GM12872 (cell line): ENCODE measurements at regions not wholly inside any gene's neighbourhood (a gene's known extent, or its start where the extent isn't known, plus 50 kb on each side); places are given as distances from the start of the nearest gene placed in this dataset.

Experiments used
- TF ChIP-seq, protein P1 (sequence below): IDR thresholded peaks from 3 replicates; pipeline ENCODE4 v1.5.1; 2011; ENCODE audit warnings: low read depth, mild to moderate bottlenecking, low read length, moderate library complexity; ENCODE audit not compliant: insufficient read depth

DNA sequence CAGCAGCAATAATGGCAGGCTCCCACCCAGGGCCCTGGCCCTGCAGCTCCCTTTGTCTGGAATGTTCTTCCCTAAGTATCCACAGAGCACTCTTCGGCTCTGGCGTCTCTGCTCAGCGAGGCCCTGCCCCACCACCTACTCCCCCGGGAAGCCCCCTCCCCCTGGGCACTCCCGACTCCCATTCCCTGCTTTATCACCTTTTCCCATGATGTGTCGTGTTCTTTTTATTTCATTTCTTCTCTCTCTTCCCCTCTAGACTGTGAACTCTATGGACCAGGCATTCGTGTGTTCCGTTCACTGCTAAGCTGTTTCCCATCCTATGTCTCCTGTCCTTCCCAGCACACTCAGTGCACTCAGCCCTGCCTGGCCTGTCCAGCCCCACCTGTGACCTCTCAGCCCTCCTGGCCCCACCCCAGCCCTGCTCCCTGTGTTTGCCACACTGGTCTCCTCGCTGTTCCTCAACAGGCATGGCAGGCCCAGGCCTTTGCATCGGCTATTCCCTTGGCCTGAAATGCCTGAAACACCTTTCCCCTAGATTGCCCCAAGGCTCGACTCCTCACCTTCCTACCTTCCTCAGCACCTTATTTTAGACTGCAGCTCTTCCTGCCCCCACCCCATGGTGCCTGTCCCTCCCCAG, 107.4 kb downstream of the TPRA1 start:
- TF ChIP-seq, protein P1, sequence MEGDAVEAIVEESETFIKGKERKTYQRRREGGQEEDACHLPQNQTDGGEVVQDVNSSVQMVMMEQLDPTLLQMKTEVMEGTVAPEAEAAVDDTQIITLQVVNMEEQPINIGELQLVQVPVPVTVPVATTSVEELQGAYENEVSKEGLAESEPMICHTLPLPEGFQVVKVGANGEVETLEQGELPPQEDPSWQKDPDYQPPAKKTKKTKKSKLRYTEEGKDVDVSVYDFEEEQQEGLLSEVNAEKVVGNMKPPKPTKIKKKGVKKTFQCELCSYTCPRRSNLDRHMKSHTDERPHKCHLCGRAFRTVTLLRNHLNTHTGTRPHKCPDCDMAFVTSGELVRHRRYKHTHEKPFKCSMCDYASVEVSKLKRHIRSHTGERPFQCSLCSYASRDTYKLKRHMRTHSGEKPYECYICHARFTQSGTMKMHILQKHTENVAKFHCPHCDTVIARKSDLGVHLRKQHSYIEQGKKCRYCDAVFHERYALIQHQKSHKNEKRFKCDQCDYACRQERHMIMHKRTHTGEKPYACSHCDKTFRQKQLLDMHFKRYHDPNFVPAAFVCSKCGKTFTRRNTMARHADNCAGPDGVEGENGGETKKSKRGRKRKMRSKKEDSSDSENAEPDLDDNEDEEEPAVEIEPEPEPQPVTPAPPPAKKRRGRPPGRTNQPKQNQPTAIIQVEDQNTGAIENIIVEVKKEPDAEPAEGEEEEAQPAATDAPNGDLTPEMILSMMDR, result no peak

DNA sequence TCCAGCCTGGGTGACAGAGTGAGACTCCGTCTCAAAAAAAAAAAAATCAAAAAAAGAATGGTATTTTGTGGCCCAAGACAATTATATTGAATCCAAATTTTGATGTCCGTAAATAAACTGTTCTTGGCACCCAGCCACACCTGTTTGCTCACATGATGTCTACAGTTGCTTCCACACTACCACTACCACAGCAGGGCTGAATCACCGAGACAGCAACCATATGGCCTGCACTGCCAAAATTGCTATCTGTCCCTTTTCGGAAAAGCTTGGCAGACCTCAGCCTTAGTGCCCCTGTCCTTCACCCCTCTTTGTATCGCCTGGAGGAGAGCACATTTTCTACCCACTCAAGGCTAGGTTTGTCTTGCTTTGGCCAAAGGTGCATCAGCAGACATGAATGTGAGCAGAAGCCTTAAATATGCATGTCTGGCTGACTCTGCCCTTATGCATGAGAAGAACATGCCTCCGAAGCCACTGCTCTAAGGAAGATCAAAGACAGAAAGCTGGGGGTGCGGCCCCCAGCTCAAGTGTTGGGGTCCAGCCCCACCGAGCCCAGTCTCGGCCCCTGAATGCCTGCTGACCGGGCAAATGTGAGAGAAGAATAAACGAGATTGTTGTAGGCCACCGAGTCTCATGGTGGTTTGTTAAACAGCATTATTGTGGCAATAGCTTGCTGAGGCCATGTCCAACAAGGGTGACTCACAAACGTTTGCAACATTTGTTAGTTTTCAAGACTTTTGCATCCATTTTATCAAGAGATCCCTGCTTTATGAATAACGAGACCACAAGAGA, 108.1 kb downstream of the TPRA1 start:
- TF ChIP-seq, protein P1, result no peak

DNA sequence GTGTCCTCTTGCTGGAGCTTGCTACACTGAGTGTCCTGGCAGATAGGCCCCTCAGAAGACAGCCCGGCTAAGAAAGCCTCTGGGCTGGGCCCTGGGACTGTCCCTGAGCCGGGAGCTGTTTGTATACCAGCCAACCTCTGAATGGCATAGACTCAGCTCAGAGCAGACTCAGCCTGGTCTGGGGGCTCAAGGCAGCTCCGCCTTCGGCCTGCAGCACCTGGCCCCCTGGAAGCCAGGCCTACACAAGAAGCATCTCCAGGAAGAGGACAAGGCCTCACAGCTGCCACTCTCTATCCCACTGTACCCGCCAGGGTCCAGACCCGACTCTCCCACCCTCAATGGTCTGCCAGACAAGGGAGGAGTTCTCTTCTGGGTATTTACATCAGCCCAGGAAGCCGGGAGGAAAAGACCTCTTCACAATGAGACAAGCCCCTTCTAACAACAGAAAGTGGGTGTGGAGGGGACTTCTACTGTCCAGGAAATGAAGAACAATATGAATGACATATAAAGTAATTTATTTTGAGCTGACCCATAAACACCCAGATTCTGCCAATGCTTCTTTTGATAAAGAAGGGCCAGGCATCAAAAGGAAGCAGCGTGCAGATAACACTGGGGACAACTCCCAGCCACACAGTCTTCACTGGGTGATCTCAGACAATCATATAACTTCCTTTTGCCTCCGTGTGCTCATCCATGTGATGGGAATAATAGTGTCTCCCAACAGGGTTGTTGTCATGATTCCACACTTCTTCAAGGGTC, 110.2 kb downstream of the TPRA1 start:
- TF ChIP-seq, protein P1, result no peak

DNA sequence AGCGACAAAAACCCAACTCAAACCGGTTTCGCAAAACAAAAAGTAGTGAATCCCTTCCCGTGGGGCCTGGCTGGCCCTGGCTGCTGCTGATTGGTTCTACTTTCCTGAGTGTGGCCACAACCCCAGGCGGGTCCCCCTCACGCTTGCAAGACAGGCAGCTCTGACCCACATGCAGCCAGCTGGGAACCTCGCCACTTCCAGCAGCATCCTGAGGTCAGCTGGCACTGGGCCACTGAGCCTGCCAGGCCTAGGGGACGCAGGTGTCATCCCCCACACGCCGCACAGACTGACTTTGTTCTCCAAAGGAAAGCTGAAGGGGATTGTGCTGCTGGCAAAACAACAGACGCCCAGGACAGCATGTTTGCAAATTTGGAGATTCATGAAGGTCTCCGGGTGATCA, 111.1 kb downstream of the TPRA1 start:
- TF ChIP-seq, protein P1, result no peak

DNA sequence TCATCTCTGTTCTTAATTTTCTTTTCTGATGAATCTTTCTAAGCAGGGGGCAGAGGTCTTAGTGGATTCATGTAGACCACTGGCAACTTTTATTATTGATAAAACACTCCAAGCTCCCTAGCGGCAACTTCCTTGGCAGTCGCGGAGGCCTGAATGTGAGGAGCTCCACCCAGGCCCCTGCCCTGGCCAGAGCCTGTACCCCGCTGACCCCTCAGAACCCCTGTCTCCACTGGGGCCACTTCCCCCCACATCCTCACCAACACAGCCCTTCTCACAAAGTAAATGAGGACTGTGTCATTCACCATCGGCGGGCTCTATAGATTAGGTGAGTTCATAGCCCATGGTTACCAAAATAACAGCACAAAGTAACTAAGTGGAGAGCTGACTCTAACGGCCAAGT, 111.6 kb downstream of the TPRA1 start:
- TF ChIP-seq, protein P1, result no peak

DNA sequence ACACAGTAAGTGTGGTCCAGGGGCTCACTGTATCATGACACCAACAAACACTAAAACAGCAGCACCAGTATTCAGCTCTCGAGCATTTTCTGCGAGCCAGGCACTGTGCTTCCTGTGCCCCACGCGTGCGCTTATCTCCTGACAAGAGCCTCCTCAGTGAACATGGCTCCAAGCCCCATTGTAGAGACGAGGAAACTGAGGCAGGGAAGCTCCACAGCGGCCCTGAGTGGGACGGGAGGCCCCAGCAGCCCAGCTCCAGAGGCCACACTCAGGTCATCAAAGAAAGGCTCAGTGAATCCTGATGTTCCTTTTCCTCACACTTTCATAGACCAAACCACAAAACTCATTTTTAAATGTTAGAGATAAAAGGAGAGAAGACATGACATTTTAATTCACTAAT, 113.1 kb downstream of the TPRA1 start:
- TF ChIP-seq, protein P1, result no peak

DNA sequence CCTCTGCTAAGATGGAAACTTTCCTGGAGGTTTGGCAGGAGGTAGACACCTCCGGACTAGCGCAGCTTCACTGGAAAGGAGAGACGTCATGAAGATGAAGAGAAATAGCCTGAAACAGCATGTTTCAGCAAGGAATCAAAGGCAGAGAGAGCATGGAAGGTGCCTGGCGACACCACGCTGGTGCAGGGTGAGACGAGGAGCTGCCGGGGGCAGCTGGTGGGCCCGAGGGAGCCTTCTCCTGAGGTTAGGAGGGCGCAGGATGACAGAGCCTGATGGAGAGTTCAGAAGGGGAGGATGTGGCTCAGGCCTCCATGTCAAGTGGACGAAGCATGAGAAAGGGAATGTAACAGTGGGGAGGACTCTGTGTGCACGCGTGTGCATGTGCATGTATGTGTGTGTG, 113.6 kb downstream of the TPRA1 start:
- TF ChIP-seq, protein P1, result no peak
